Osteocyte (in vitro differentiated cells): ENCODE measurements at regions not wholly inside any gene's neighbourhood (a gene's known extent, or its start where the extent isn't known, plus 50 kb on each side); places are given as distances from the start of the nearest gene placed in this dataset.

Experiments
- DNase-seq: peaks from one replicate; pipeline ENCODE4 v3.0.0; 2021; ENCODE audit warnings: mixed read lengths; ENCODE audit not compliant: unreplicated experiment; ENCODE audit errors: extremely low spot score
- H3K27ac Mint-ChIP-seq: one replicate; pipeline ENCODE4 v1.8.0; 2021; ENCODE audit warnings: mild to moderate bottlenecking, mixed read lengths; ENCODE audit not compliant: unreplicated experiment
- H3K27me3 Mint-ChIP-seq: one replicate; pipeline ENCODE4 v1.8.0; 2021; ENCODE audit warnings: mixed read lengths; ENCODE audit not compliant: unreplicated experiment
- H3K36me3 Mint-ChIP-seq: one replicate; pipeline ENCODE4 v1.8.0; 2021; ENCODE audit warnings: mixed read lengths; ENCODE audit not compliant: unreplicated experiment
- H3K4me1 Mint-ChIP-seq: one replicate; pipeline ENCODE4 v1.8.0; 2021; ENCODE audit warnings: mixed read lengths; ENCODE audit not compliant: unreplicated experiment
- H3K4me3 Mint-ChIP-seq: one replicate; pipeline ENCODE4 v1.8.0; 2021; ENCODE audit warnings: mild to moderate bottlenecking, moderate library complexity, mixed read lengths; ENCODE audit not compliant: unreplicated experiment
- H3K9me3 Mint-ChIP-seq: one replicate; pipeline ENCODE4 v1.8.0; 2021; ENCODE audit warnings: mixed read lengths; ENCODE audit not compliant: unreplicated experiment
- CTCF ChIP-seq: fragments of 200-600 bp; sonication (generic); IDR thresholded peaks from 2 replicates; pipeline ENCODE4 v1.5.0; 2021; ENCODE audit warnings: antibody characterized with exemption, mild to moderate bottlenecking, moderate library complexity

GRCh38 chr1:78715181-78715661, 65.6 kb downstream of the IFI44 start:
- H3K36me3 Mint-ChIP-seq: no peaks in the 10 kb centered on the region
- peaks cover 70% of the 10 kb centered on the region for H3K4me1 Mint-ChIP-seq
- no peak overlapping the region for H3K4me3 Mint-ChIP-seq
- peak overlapping the region; percentile 81 for H3K27ac Mint-ChIP-seq
- no peaks in the 10 kb centered on the region for H3K27me3 Mint-ChIP-seq
- peaks cover 10% of the 10 kb centered on the region for H3K9me3 Mint-ChIP-seq
- TF ChIP-seq CTCF: no peak
- DNase-seq: no peak

- peak overlapping the region; percentile 81 for H3K27ac Mint-ChIP-seq
- no peaks in the 10 kb centered on the region for H3K36me3 Mint-ChIP-seq
- DNase-seq: no peak
Measured at GRCh38 chr1:78716186-78716585, 66.6 kb downstream of the IFI44 start.

GRCh38 chr1:78718566-78718965, 68.9 kb downstream of the IFI44 start:
- DNase-seq: no peak
- no peak for TF ChIP-seq CTCF
- Mint-ChIP-seq H3K4me3 (no peak overlapping the region), H3K27ac (peak overlapping the region; percentile 59), H3K27me3 (no peaks in the 10 kb centered on the region), H3K9me3 (peaks cover 15% of the 10 kb centered on the region), H3K36me3 (no peaks in the 10 kb centered on the region), H3K4me1 (peaks cover 84% of the 10 kb centered on the region)

More at GRCh38 chr1:78716186-78716585, 66.6 kb downstream of the IFI44 start:
- Mint-ChIP-seq H3K4me3 (no peak overlapping the region), H3K9me3 (peaks cover 10% of the 10 kb centered on the region), H3K4me1 (peaks cover 75% of the 10 kb centered on the region), H3K27me3 (no peaks in the 10 kb centered on the region)
- TF ChIP-seq CTCF: no peak

GRCh38 chr1:78721136-78721535, 71.5 kb downstream of the IFI44 start:
- no peak for DNase-seq
- H3K4me3 Mint-ChIP-seq: no peak overlapping the region
- peaks cover 72% of the 10 kb centered on the region for H3K4me1 Mint-ChIP-seq
- no peaks in the 10 kb centered on the region for H3K27me3 Mint-ChIP-seq
- H3K36me3 Mint-ChIP-seq: peaks cover 6% of the 10 kb centered on the region
- TF ChIP-seq CTCF: no peak
- H3K9me3 Mint-ChIP-seq: peaks cover 13% of the 10 kb centered on the region
- peak overlapping the region; percentile 24 for H3K27ac Mint-ChIP-seq

- H3K4me1 Mint-ChIP-seq: peaks cover 71% of the 10 kb centered on the region
- peaks cover 6% of the 10 kb centered on the region for H3K36me3 Mint-ChIP-seq
- no peak overlapping the region for H3K4me3 Mint-ChIP-seq
- no peaks in the 10 kb centered on the region for H3K27me3 Mint-ChIP-seq
- peaks cover 13% of the 10 kb centered on the region for H3K9me3 Mint-ChIP-seq
- no peak for DNase-seq
- no peak for TF ChIP-seq CTCF
- peak overlapping the region; percentile 92 for H3K27ac Mint-ChIP-seq
Measured at GRCh38 chr1:78722105-78722504, 72.5 kb downstream of the IFI44 start.
